ENCODE measurements at regions not wholly inside any gene's neighbourhood (a gene's known extent, or its start where the extent isn't known, plus 50 kb on each side); places are given as distances from the start of the nearest gene placed in this dataset.

- TF ChIP-seq CTCF (IDR thresholded peaks at IDR 0.05): no peak
- Histone ChIP-seq H3K4me3 (no peak overlapping the region), H3K9me3 (peaks cover 31% of the 10 kb centered on the region), H3K36me3 (ENCODE audit: low read depth) (no peaks in the 10 kb centered on the region), H3K4me1 (ENCODE audit: low read depth) (no peaks in the 10 kb centered on the region)
- intact Hi-C loops (cut with DNase I, micrococcal nuclease): no loop called here
- ATAC-seq (no peak), DNase-seq (no peak)
Observed at GRCh38 chr13:61777899-61778298, 362.2 kb upstream of the PCDH20 start.

GRCh38 chr13:61777271-61777670 lies 361.6 kb upstream of the PCDH20 start:
- DNase-seq (no peak), ATAC-seq (no peak)
- Histone ChIP-seq H3K9me3 (peaks cover 25% of the 10 kb centered on the region), H3K36me3 (ENCODE audit: low read depth) (no peaks in the 10 kb centered on the region), H3K4me3 (no peak overlapping the region), H3K4me1 (ENCODE audit: low read depth) (no peaks in the 10 kb centered on the region)
- intact Hi-C loops (cut with DNase I, micrococcal nuclease): no loop called here
- no peak for TF ChIP-seq CTCF (IDR thresholded peaks at IDR 0.05)

- no peak for TF ChIP-seq CTCF (IDR thresholded peaks at IDR 0.05)
- Histone ChIP-seq H3K36me3 (ENCODE audit: low read depth) (no peaks in the 10 kb centered on the region), H3K9me3 (peaks cover 30% of the 10 kb centered on the region), H3K4me1 (ENCODE audit: low read depth) (no peaks in the 10 kb centered on the region), H3K4me3 (no peak overlapping the region)
- intact Hi-C loops (cut with DNase I, micrococcal nuclease): no loop called here
- no peak for DNase-seq
- ATAC-seq: no peak
Observed at GRCh38 chr13:61774903-61775302, 359.3 kb upstream of the PCDH20 start.

GRCh38 chr13:61770681-61771080 lies 355.0 kb upstream of the PCDH20 start:
- Histone ChIP-seq H3K9me3 (peaks cover 38% of the 10 kb centered on the region), H3K4me3 (no peak overlapping the region), H3K36me3 (ENCODE audit: low read depth) (no peaks in the 10 kb centered on the region), H3K4me1 (ENCODE audit: low read depth) (no peaks in the 10 kb centered on the region)
- DNase-seq (no peak), ATAC-seq (no peak)
- no peak for TF ChIP-seq CTCF (IDR thresholded peaks at IDR 0.05)
- intact Hi-C loops (cut with DNase I, micrococcal nuclease): no loop called here

- DNase-seq (no peak), ATAC-seq (no peak)
- Histone ChIP-seq H3K4me3 (no peak overlapping the region), H3K36me3 (ENCODE audit: low read depth) (no peaks in the 10 kb centered on the region), H3K4me1 (ENCODE audit: low read depth) (no peaks in the 10 kb centered on the region), H3K9me3 (peaks cover 42% of the 10 kb centered on the region)
- no peak for TF ChIP-seq CTCF (IDR thresholded peaks at IDR 0.05)
- intact Hi-C loops (cut with DNase I, micrococcal nuclease): no loop called here
Observed at GRCh38 chr13:61768175-61768574, 352.5 kb upstream of the PCDH20 start.

- intact Hi-C loops (cut with DNase I, micrococcal nuclease): no loop called here
- H3K9me3 ChIP-seq: peaks cover 51% of the 10 kb centered on the region
- TF ChIP-seq CTCF (IDR thresholded peaks at IDR 0.05): no peak
- H3K4me3 ChIP-seq: no peak overlapping the region
- DNase-seq: peak in 1 of 3 donors; percentile 30
- H3K36me3 ChIP-seq (ENCODE audit: low read depth): no peaks in the 10 kb centered on the region
- no peaks in the 10 kb centered on the region for H3K4me1 ChIP-seq (ENCODE audit: low read depth)
- ATAC-seq: no peak
Observed at GRCh38 chr13:61766667-61767058, 351.0 kb upstream of the PCDH20 start.

Measured in mucosa of descending colon (tissue), 3 donors.